GM23338 (cell line): ENCODE measurements at regions not wholly inside any gene's neighbourhood (a gene's known extent, or its start where the extent isn't known, plus 50 kb on each side); places are given as distances from the start of the nearest gene placed in this dataset.

Experiments
- ATAC-seq: fragments of 200-7000 bp; cut with Tn5 transposase; 3 replicates; pipeline ENCODE4 v1.9.1; 2020
- DNase-seq: peaks from one replicate; pipeline ENCODE4 v3.0.0-alpha.2; 2015; ENCODE audit warnings: low spot score
- H2AFZ ChIP-seq: fragments of 200-600 bp; sonication (generic); 2 replicates; pipeline ENCODE4 v1.8.0; 2016; ENCODE audit warnings: antibody characterized with exemption, mild to moderate bottlenecking, moderate library complexity
- H3F3A ChIP-seq: fragments of 200-600 bp; sonication (generic); replicated peaks from 2 replicates; pipeline ENCODE4 v1.8.0; 2017; ENCODE audit warnings: antibody characterized with exemption, mixed run types, low read depth
- H3K27ac ChIP-seq: fragments of 200-600 bp; sonication (generic); 2 replicates; pipeline ENCODE4 v1.6.1; 2016; ENCODE audit warnings: low read depth
- H3K27me3 ChIP-seq: fragments of 200-600 bp; sonication (generic); 2 replicates; pipeline ENCODE4 v1.8.0; 2016; ENCODE audit warnings: mild to moderate bottlenecking, mixed run types, moderate library complexity; ENCODE audit not compliant: insufficient read depth
- H3K36me3 ChIP-seq: fragments of 200-600 bp; sonication (generic); 2 replicates; pipeline ENCODE4 v1.8.0; 2016; ENCODE audit warnings: mild to moderate bottlenecking; ENCODE audit not compliant: insufficient read depth
- H3K4me1 ChIP-seq: fragments of 200-600 bp; sonication (generic); 2 replicates; pipeline ENCODE4 v1.8.0; 2016; ENCODE audit warnings: mild to moderate bottlenecking, moderate library complexity; ENCODE audit not compliant: insufficient read depth
- H3K4me2 ChIP-seq: fragments of 200-600 bp; sonication (generic); 2 replicates; pipeline ENCODE4 v1.7.1; 2017; ENCODE audit warnings: mixed run types
- H3K4me3 ChIP-seq: fragments of 200-600 bp; sonication (generic); 2 replicates; pipeline ENCODE4 v1.6.1; 2016; ENCODE audit warnings: mixed run types
- H3K79me2 ChIP-seq: fragments of 200-600 bp; sonication (generic); replicated peaks from 2 replicates; pipeline ENCODE4 v1.8.0; 2017; ENCODE audit warnings: mild to moderate bottlenecking; ENCODE audit not compliant: insufficient read depth
- H3K9me2 ChIP-seq: fragments of 200-600 bp; sonication (generic); 2 replicates; pipeline ENCODE4 v1.8.0; 2017; ENCODE audit not compliant: insufficient read depth
- H4K20me1 ChIP-seq: fragments of 200-600 bp; sonication (generic); replicated peaks from 2 replicates; pipeline ENCODE4 v1.8.0; 2017; ENCODE audit warnings: mild to moderate bottlenecking; ENCODE audit not compliant: insufficient read depth
- H3K27ac Mint-ChIP-seq: 2 replicates; pipeline ENCODE4 v1.8.0; 2020; ENCODE audit warnings: inconsistent platforms, mild to moderate bottlenecking, moderate library complexity, mixed read lengths
- H3K27me3 Mint-ChIP-seq: 3 replicates; pipeline ENCODE4 v1.8.0; 2022; ENCODE audit warnings: low read depth, mild to moderate bottlenecking, moderate library complexity, mixed read lengths, inconsistent platforms; ENCODE audit not compliant: insufficient read depth, poor library complexity
- H3K36me3 Mint-ChIP-seq: 3 replicates; pipeline ENCODE4 v1.8.0; 2021; ENCODE audit warnings: low read depth, mild to moderate bottlenecking, inconsistent platforms, moderate library complexity, mixed read lengths
- H3K4me1 Mint-ChIP-seq: 3 replicates; pipeline ENCODE4 v1.8.0; 2020; ENCODE audit warnings: mild to moderate bottlenecking, inconsistent platforms, mixed read lengths
- H3K4me3 Mint-ChIP-seq: 3 replicates; pipeline ENCODE4 v1.8.0; 2021; ENCODE audit warnings: moderate library complexity, mild to moderate bottlenecking, inconsistent platforms, mixed read lengths
- H3K9me3 Mint-ChIP-seq: 3 replicates; pipeline ENCODE4 v1.8.0; 2020; ENCODE audit warnings: moderate library complexity, mild to moderate bottlenecking, inconsistent platforms, mixed read lengths
- CREB1 ChIP-seq: fragments of 250-450 bp; sonication (Bioruptor Pico); IDR thresholded peaks from 2 replicates; pipeline ENCODE4 v1.5.0; 2020; ENCODE audit warnings: low read depth, mild to moderate bottlenecking, moderate library complexity
- EZH2phosphoT487 ChIP-seq: fragments of 200-600 bp; sonication (generic); IDR thresholded peaks from one replicate; pipeline ENCODE4 v1.8.1; 2018; ENCODE audit warnings: antibody characterized with exemption; ENCODE audit not compliant: unreplicated experiment
- JUNB ChIP-seq: IDR thresholded peaks from one replicate; pipeline ENCODE4 v1.6.1; 2016; ENCODE audit warnings: antibody characterized with exemption; ENCODE audit not compliant: unreplicated experiment
- NANOG ChIP-seq: IDR thresholded peaks from 2 replicates; pipeline ENCODE4 v1.6.1; 2016; ENCODE audit warnings: antibody characterized with exemption, borderline replicate concordance
- ZNF114 ChIP-seq: fragments of 250-450 bp; sonication (Bioruptor Pico); IDR thresholded peaks from 2 replicates; pipeline ENCODE4 v1.5.0; 2020; ENCODE audit warnings: mild to moderate bottlenecking, moderate library complexity
- ZNF331 ChIP-seq: fragments of 250-450 bp; sonication (Bioruptor Pico); IDR thresholded peaks from 2 replicates; pipeline ENCODE4 v1.5.0; 2020; ENCODE audit warnings: low read depth, mild to moderate bottlenecking, moderate library complexity
- TF ChIP-seq, protein P1 (sequence below): fragments of 250-450 bp; sonication (Bioruptor Pico); IDR thresholded peaks from 2 replicates; pipeline ENCODE4 v1.5.0; 2020; ENCODE audit warnings: mild to moderate bottlenecking, moderate library complexity
- TF ChIP-seq, protein P2 (sequence below), 2 experiments: fragments of 200-600 bp in 1 of 2; sonication (generic) in 1 of 2; conservative IDR thresholded peaks; 2 replicates each; pipeline versions ENCODE4 v1.5.1 to v1.6.1; 2016 to 2017; ENCODE audit warnings: antibody characterized with exemption in 2 of 2, low read depth in 2 of 2, mild to moderate bottlenecking in 2 of 2, moderate library complexity in 1 of 2
- TF ChIP-seq, protein P3 (sequence below): IDR thresholded peaks from one replicate; pipeline ENCODE4 v1.6.1; 2018; ENCODE audit warnings: antibody characterized with exemption; ENCODE audit not compliant: unreplicated experiment
- TF ChIP-seq, protein P4 (sequence below): IDR thresholded peaks from 2 replicates; pipeline ENCODE4 v1.6.1; 2016; ENCODE audit warnings: antibody characterized with exemption

DNA sequence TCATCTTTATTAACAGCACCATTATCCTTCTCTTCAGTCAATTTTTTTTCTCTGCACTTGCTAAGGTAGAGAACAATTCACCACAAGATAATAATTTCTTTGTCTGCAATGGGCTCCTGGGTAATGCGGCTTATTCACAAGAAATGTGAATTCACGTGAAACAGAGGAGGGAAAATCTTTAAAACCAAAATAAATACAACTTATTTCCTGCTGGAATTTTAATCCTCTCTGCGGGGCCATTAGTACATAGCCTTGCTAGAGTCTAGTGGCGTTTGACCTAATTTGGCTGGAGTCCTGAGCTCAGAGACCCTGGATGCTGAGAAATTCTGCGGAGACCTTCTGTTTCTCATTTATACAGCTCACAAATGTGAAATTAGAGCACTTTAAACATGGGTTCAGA is 319.3 kb upstream of the MMADHC start:
- H3K36me3 Mint-ChIP-seq = no peaks in the 10 kb centered on the region
- peaks cover 3% of the 10 kb centered on the region; the same call in 1 of the 2 replicates for H3K9me2 ChIP-seq
- no peak overlapping the region for H3K4me2 ChIP-seq
- H3K9me3 Mint-ChIP-seq = no peaks in the 10 kb centered on the region
- 0 out of 3 replicates have a peak, but pooled peaks cover 4% of the 10 kb centered on the region for H3K4me1 Mint-ChIP-seq
- no peaks in the 10 kb centered on the region for H3F3A ChIP-seq
- no peak overlapping the region for H3K4me3 Mint-ChIP-seq
- H3K27ac Mint-ChIP-seq = no peak overlapping the region
- no peaks in the 10 kb centered on the region for H3K36me3 ChIP-seq
- no peaks in the 10 kb centered on the region for H3K27me3 ChIP-seq
- no peaks in the 10 kb centered on the region for H3K27me3 Mint-ChIP-seq
- no peaks in the 10 kb centered on the region for H3K4me1 ChIP-seq
- no peak overlapping the region for H3K27ac ChIP-seq
- TF ChIP-seq, protein P1, sequence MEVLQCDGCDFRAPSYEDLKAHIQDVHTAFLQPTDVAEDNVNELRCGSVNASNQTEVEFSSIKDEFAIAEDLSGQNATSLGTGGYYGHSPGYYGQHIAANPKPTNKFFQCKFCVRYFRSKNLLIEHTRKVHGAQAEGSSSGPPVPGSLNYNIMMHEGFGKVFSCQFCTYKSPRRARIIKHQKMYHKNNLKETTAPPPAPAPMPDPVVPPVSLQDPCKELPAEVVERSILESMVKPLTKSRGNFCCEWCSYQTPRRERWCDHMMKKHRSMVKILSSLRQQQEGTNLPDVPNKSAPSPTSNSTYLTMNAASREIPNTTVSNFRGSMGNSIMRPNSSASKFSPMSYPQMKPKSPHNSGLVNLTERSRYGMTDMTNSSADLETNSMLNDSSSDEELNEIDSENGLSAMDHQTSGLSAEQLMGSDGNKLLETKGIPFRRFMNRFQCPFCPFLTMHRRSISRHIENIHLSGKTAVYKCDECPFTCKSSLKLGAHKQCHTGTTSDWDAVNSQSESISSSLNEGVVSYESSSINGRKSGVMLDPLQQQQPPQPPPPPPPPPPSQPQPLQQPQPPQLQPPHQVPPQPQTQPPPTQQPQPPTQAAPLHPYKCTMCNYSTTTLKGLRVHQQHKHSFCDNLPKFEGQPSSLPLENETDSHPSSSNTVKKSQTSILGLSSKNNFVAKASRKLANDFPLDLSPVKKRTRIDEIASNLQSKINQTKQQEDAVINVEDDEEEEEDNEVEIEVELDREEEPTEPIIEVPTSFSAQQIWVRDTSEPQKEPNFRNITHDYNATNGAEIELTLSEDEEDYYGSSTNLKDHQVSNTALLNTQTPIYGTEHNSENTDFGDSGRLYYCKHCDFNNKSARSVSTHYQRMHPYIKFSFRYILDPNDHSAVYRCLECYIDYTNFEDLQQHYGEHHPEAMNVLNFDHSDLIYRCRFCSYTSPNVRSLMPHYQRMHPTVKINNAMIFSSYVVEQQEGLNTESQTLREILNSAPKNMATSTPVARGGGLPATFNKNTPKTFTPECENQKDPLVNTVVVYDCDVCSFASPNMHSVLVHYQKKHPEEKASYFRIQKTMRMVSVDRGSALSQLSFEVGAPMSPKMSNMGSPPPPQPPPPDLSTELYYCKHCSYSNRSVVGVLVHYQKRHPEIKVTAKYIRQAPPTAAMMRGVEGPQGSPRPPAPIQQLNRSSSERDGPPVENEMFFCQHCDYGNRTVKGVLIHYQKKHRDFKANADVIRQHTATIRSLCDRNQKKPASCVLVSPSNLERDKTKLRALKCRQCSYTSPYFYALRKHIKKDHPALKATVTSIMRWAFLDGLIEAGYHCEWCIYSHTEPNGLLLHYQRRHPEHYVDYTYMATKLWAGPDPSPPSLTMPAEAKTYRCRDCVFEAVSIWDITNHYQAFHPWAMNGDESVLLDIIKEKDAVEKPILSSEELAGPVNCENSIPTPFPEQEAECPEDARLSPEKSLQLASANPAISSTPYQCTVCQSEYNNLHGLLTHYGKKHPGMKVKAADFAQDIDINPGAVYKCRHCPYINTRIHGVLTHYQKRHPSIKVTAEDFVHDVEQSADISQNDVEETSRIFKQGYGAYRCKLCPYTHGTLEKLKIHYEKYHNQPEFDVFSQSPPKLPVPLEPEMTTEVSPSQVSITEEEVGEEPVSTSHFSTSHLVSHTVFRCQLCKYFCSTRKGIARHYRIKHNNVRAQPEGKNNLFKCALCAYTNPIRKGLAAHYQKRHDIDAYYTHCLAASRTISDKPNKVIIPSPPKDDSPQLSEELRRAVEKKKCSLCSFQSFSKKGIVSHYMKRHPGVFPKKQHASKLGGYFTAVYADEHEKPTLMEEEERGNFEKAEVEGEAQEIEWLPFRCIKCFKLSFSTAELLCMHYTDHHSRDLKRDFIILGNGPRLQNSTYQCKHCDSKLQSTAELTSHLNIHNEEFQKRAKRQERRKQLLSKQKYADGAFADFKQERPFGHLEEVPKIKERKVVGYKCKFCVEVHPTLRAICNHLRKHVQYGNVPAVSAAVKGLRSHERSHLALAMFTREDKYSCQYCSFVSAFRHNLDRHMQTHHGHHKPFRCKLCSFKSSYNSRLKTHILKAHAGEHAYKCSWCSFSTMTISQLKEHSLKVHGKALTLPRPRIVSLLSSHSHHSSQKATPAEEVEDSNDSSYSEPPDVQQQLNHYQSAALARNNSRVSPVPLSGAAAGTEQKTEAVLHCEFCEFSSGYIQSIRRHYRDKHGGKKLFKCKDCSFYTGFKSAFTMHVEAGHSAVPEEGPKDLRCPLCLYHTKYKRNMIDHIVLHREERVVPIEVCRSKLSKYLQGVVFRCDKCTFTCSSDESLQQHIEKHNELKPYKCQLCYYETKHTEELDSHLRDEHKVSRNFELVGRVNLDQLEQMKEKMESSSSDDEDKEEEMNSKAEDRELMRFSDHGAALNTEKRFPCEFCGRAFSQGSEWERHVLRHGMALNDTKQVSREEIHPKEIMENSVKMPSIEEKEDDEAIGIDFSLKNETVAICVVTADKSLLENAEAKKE (CRISPR knock-in tag) = no peak
- TF ChIP-seq, protein P2, sequence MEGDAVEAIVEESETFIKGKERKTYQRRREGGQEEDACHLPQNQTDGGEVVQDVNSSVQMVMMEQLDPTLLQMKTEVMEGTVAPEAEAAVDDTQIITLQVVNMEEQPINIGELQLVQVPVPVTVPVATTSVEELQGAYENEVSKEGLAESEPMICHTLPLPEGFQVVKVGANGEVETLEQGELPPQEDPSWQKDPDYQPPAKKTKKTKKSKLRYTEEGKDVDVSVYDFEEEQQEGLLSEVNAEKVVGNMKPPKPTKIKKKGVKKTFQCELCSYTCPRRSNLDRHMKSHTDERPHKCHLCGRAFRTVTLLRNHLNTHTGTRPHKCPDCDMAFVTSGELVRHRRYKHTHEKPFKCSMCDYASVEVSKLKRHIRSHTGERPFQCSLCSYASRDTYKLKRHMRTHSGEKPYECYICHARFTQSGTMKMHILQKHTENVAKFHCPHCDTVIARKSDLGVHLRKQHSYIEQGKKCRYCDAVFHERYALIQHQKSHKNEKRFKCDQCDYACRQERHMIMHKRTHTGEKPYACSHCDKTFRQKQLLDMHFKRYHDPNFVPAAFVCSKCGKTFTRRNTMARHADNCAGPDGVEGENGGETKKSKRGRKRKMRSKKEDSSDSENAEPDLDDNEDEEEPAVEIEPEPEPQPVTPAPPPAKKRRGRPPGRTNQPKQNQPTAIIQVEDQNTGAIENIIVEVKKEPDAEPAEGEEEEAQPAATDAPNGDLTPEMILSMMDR (conservative IDR thresholded peaks at IDR 0.05; ENCODE audit: low read depth in 2 of 2) = no peak
- TF ChIP-seq NANOG (no peak), EZH2phosphoT487 (no peak), JUNB (no peak), ZNF331 (CRISPR knock-in tag) (no peak), CREB1 (CRISPR knock-in tag) (no peak), ZNF114 (CRISPR knock-in tag) (no peak)
- TF ChIP-seq, protein P3, sequence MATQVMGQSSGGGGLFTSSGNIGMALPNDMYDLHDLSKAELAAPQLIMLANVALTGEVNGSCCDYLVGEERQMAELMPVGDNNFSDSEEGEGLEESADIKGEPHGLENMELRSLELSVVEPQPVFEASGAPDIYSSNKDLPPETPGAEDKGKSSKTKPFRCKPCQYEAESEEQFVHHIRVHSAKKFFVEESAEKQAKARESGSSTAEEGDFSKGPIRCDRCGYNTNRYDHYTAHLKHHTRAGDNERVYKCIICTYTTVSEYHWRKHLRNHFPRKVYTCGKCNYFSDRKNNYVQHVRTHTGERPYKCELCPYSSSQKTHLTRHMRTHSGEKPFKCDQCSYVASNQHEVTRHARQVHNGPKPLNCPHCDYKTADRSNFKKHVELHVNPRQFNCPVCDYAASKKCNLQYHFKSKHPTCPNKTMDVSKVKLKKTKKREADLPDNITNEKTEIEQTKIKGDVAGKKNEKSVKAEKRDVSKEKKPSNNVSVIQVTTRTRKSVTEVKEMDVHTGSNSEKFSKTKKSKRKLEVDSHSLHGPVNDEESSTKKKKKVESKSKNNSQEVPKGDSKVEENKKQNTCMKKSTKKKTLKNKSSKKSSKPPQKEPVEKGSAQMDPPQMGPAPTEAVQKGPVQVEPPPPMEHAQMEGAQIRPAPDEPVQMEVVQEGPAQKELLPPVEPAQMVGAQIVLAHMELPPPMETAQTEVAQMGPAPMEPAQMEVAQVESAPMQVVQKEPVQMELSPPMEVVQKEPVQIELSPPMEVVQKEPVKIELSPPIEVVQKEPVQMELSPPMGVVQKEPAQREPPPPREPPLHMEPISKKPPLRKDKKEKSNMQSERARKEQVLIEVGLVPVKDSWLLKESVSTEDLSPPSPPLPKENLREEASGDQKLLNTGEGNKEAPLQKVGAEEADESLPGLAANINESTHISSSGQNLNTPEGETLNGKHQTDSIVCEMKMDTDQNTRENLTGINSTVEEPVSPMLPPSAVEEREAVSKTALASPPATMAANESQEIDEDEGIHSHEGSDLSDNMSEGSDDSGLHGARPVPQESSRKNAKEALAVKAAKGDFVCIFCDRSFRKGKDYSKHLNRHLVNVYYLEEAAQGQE = no peak
- TF ChIP-seq, protein P4, sequence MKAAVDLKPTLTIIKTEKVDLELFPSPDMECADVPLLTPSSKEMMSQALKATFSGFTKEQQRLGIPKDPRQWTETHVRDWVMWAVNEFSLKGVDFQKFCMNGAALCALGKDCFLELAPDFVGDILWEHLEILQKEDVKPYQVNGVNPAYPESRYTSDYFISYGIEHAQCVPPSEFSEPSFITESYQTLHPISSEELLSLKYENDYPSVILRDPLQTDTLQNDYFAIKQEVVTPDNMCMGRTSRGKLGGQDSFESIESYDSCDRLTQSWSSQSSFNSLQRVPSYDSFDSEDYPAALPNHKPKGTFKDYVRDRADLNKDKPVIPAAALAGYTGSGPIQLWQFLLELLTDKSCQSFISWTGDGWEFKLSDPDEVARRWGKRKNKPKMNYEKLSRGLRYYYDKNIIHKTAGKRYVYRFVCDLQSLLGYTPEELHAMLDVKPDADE = no peak
- no peak overlapping the region for H3K4me3 ChIP-seq
- H2AFZ ChIP-seq = no peak overlapping the region
- H3K79me2 ChIP-seq = no peaks in the 10 kb centered on the region
- DNase-seq (peak; percentile 5), ATAC-seq (no peak)
- no peaks in the 10 kb centered on the region for H4K20me1 ChIP-seq
